Kidney (tissue), 13 donors: ENCODE measurements at regions not wholly inside any gene's neighbourhood (a gene's known extent, or its start where the extent isn't known, plus 50 kb on each side); places are given as distances from the start of the nearest gene placed in this dataset.

ENCODE experiments used
- DNase-seq, 5 donors: peaks; one replicate each; pipeline ENCODE4 v3.0.0-alpha.2; 2013 to 2020
- FAIRE-seq: peaks from 2 replicates; lab custom pipeline; 2012; peaks lifted over from hg19 to GRCh38; lab: Jason Lieb, UNC
- H3K27ac ChIP-seq, 2 donors: one replicate each; pipeline ENCODE4 v1.7.0; 2013; ENCODE audit warnings: low read depth in 2 of 2, low read length in 2 of 2, inconsistent platforms in 1 of 2
- H3K27me3 ChIP-seq: one replicate; pipeline ENCODE4 v1.7.1; 2013; ENCODE audit warnings: low read length, inconsistent platforms; ENCODE audit not compliant: control insufficient read depth, insufficient read depth
- H3K36me3 ChIP-seq, 3 donors: one replicate each; pipeline versions ENCODE4 v1.7.0 to v1.7.1; 2013; ENCODE audit warnings: low read length in 3 of 3, control low read depth in 1 of 3, inconsistent platforms in 1 of 3; ENCODE audit not compliant: insufficient read depth in 3 of 3, control insufficient read depth in 2 of 3
- H3K4me1 ChIP-seq, 3 donors: one replicate each; pipeline versions ENCODE4 v1.7.0 to v1.7.1; 2013; ENCODE audit warnings: low read length in 3 of 3, inconsistent platforms in 1 of 3, low read depth in 1 of 3; ENCODE audit not compliant: control insufficient read depth in 2 of 3, insufficient read depth in 2 of 3
- H3K4me3 ChIP-seq, 3 donors: one replicate each; pipeline versions ENCODE4 v1.7.0 to v1.8.1; 2013; ENCODE audit warnings: low read length in 3 of 3, control low read depth in 1 of 3, inconsistent platforms in 1 of 3
- H3K9ac ChIP-seq, 3 donors: one replicate each; pipeline versions ENCODE4 v1.7.0 to v1.7.1; 2013; ENCODE audit warnings: low read length in 3 of 3, control low read depth in 1 of 3, inconsistent platforms in 1 of 3
- H3K9me3 ChIP-seq, 3 donors: one replicate each; pipeline versions ENCODE4 v1.7.0 to v1.7.1; 2013; ENCODE audit warnings: low read length in 3 of 3, control low read depth in 1 of 3, inconsistent platforms in 1 of 3; ENCODE audit not compliant: control insufficient read depth in 2 of 3, insufficient read depth in 1 of 3
- CTCF ChIP-seq: IDR thresholded peaks from 3 replicates; pipeline ENCODE4 v1.5.1; 2012; ENCODE audit warnings: mild to moderate bottlenecking, moderate library complexity, borderline replicate concordance; ENCODE audit not compliant: insufficient read depth; ENCODE audit errors: extremely low read depth
- intact Hi-C: fragments of 100-400 bp; cut with DNase I; formaldehyde crosslinking; loops from one replicate; pipeline ENCODE4 v1.11.1; 2022
- donor health status: control.
- donor health status: control.
- donor health status: control.
- donor health status: control.
- donor health status: control.
- donor health status: DM: yes; HTN: yes; CAD: no.
- donor health status: Normal renal cell carcinoma (clear cell type).

DNA sequence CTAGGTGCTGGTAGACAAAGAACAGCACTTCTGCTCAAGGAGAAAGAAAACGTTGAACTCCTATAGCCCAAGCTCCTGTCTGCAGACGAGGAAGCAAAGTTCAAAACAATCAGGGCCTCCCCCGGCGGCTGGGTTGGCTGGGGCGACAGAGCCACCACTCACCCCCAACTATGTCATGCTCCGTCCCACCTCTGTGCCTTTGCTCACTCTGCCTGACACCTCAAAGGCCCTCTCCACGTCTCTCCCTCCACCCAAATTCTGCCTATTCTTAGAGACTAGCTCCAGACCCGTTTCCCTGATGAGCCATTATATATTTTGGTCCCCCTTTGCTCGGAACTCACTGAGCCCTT is 304.3 kb downstream of the TLE3 start:
- intact Hi-C loops: no loop called here
- Histone ChIP-seq H3K9ac (no peak overlapping the region), H3K27me3 (no peaks in the 10 kb centered on the region), H3K36me3 (no peaks in the 10 kb centered on the region), H3K4me1 (peaks cover 0 to 8% (median 3%) of the 10 kb centered on the region in 3 donors), H3K4me3 (no peak overlapping the region), H3K9me3 (peaks cover 0 to 8% (median 2%) of the 10 kb centered on the region in 3 donors), H3K27ac (no peak overlapping the region)
- peak in 1 of 5 donors; percentile 22 for DNase-seq
- TF ChIP-seq CTCF: no peak
- FAIRE-seq: no peak

DNA sequence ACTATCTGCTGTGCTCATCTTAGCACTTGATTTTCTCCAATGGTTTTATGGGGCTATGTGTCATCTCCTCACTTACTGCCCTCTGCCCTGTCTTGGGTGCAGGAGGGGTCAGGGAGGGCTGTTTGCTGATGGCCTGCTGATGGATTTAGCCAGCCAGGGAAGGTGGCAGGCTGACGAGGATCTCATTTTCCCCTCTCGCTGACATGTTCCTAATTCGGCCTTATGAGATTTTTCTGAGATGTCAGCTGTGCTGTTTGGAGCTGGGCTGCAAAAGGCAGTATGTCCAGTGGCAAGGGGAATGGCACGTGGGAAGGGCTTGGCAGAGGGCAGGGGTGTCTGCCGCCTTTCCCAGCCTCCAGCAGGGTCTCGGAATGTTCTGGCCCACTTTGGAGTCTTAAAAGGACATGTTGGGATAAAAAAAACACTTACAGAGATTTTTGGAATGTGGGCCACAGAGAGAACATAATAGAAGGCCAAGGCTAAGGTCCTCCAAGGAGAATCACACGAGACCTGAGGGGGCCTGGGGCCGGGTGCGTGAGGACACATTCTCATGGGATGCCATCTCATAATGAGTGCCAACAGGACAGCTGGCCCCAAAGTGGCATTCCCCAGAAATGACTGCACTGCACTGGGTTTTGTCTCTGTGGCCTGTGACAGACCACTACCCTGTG is 303.8 kb downstream of the TLE3 start:
- no peak overlapping the region for H3K4me3 ChIP-seq
- H3K9me3 ChIP-seq: peaks cover 0 to 8% (median 2%) of the 10 kb centered on the region in 3 donors
- no peak for FAIRE-seq
- H3K4me1 ChIP-seq: peaks cover 0 to 8% (median 3%) of the 10 kb centered on the region in 3 donors
- intact Hi-C loops: no loop called here
- no peaks in the 10 kb centered on the region for H3K27me3 ChIP-seq
- no peak overlapping the region for H3K27ac ChIP-seq
- H3K9ac ChIP-seq: no peak overlapping the region
- DNase-seq: peak in 1 of 5 donors; percentile 24
- H3K36me3 ChIP-seq: no peaks in the 10 kb centered on the region
- TF ChIP-seq CTCF: no peak

DNA sequence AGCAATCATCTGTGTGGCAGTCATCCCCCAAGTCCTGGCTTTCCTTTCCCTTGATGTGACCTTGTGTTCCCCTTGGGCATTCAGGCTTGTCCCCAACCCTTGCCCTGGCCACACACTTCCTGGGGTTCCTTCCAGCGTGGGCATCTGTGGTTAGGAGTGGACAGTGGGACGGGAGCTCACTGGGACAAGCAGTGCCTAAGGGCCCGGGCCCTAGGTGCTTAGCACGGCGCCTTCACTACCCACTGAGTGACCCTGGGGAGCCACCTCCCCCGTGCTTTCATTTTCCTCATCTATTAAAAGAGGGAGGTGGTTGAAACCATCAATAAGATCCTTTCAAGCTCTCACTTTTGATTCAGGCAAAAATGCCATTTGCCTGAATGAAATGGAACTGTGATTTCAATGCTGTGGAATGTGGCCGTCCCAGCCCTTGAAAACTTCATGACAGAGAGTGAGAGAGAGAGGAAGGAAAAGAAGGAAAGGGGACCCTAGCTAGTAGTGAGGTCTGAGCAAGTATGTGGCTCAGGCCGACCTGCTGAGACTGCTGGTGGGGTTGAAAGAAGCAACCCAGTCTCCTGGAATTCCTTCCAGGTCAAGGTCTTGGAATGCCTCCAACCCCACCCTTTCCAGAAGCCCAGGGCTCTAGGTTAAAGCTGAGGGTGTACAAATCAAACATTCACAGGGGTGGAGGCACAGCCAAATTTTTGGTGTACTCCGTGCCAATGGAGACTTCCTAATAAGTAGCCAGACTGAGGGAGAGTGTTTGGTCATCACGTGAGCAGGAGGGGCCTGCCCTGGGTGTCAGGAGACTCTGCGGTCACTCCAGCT is 302.9 kb downstream of the TLE3 start:
- peaks cover 0 to 8% (median 2%) of the 10 kb centered on the region in 3 donors for H3K9me3 ChIP-seq
- H3K4me1 ChIP-seq: peaks cover 0 to 8% (median 3%) of the 10 kb centered on the region in 3 donors
- H3K4me3 ChIP-seq: no peak overlapping the region
- DNase-seq (peak; percentile 31 to 81 (median 43)), FAIRE-seq (no peak)
- peak overlapping the region; percentile 37 to 62 for H3K27ac ChIP-seq
- H3K9ac ChIP-seq: no peak overlapping the region
- H3K36me3 ChIP-seq: no peaks in the 10 kb centered on the region
- intact Hi-C loops: no loop called here
- no peaks in the 10 kb centered on the region for H3K27me3 ChIP-seq
- TF ChIP-seq CTCF: no peak
